HepG2 (cell line): ENCODE measurements at regions not wholly inside any gene's neighbourhood (a gene's known extent, or its start where the extent isn't known, plus 50 kb on each side); places are given as distances from the start of the nearest gene placed in this dataset.

Experiments used
- ATAC-seq: fragments of 200-7000 bp; cut with Tn5 transposase; 3 replicates; pipeline ENCODE4 v1.9.1; 2020; ENCODE audit warnings: mild to moderate bottlenecking, moderate library complexity
- BruUV-seq: library from RNA; stranded (reverse); fragments of 400-500 nt; replicated peaks from 2 replicates; lab custom pipeline; 2021; lab: Mats Ljungman, UMichigan
- CTCF ChIA-PET: fragments of 300-600 bp; formaldehyde crosslinking; extraction: SDS; loops from one replicate; lab custom pipeline; 2021; ENCODE audit warnings: low total read pairs, inconsistent platforms, low intra/inter-chr PET ratio; lab: Yijun Ruan, JAX
- POLR2A ChIA-PET: fragments of 350-600 bp; sonication (Branson Sonifier 250); formaldehyde crosslinking; loops from one replicate; lab custom pipeline; 2020; ENCODE audit warnings: antibody characterized with exemption, inconsistent platforms; lab: Yijun Ruan, JAX
- DNase-seq: peaks from one replicate; pipeline ENCODE4 v3.0.0-alpha.2; 2015; ENCODE audit warnings: low spot score
- FAIRE-seq: peaks from 3 replicates; lab custom pipeline; 2011; peaks lifted over from hg19 to GRCh38; lab: Jason Lieb, UNC
- H2AFZ ChIP-seq: one replicate; pipeline ENCODE4 v1.6.1; 2011; ENCODE audit warnings: low read length, inconsistent platforms
- H3K27ac ChIP-seq: fragments of 300-600 bp; 3 replicates; pipeline ENCODE4 v1.8.0; 2011; ENCODE audit warnings: mixed run types, mild to moderate bottlenecking, mixed read lengths, low read length, inconsistent platforms; ENCODE audit not compliant: insufficient read depth; ENCODE audit errors: extremely low read length
- H3K27me3 ChIP-seq, 2 experiments: fragments of 200-600 bp in 1 of 2; 2 replicates in 1 of 2; 3 replicates in 1 of 2; pipeline versions ENCODE4 v1.6.0 to v1.8.0; 2011; ENCODE audit warnings: low read length in 2 of 2, mild to moderate bottlenecking in 2 of 2, moderate library complexity in 2 of 2, inconsistent platforms in 1 of 2; ENCODE audit not compliant: insufficient read depth in 2 of 2, control insufficient read depth in 1 of 2
- H3K36me3 ChIP-seq, 2 experiments: fragments of 200-600 bp in 1 of 2; replicated peaks in 1 of 2; 2 replicates in 1 of 2; 3 replicates in 1 of 2; pipeline versions ENCODE4 v1.5.1 to v1.8.0; 2011; ENCODE audit warnings: low read length in 2 of 2, inconsistent platforms in 1 of 2; ENCODE audit not compliant: insufficient read depth in 2 of 2, control insufficient read depth in 1 of 2
- H3K4me1 ChIP-seq: 2 replicates; pipeline ENCODE4 v1.5.1; 2012; ENCODE audit warnings: low read length, inconsistent platforms; ENCODE audit not compliant: insufficient read depth
- H3K4me2 ChIP-seq: 2 replicates; pipeline ENCODE4 v1.6.0; 2011; ENCODE audit warnings: low read depth, low read length, inconsistent platforms
- H3K4me3 ChIP-seq, 3 experiments: fragments of 200-600 bp in 1 of 3; sonication (generic), shearing (Covaris generic) in 1 of 3; replicated peaks in 1 of 3; 2 replicates each; pipeline ENCODE4 v1.5.1; 2011 to 2016; ENCODE audit warnings: low read length in 3 of 3, inconsistent platforms in 2 of 3, low read depth in 2 of 3, mild to moderate bottlenecking in 2 of 3, control low read depth in 1 of 3, mixed read lengths in 1 of 3; ENCODE audit not compliant: insufficient read depth in 1 of 3
- H3K79me2 ChIP-seq: one replicate; pipeline ENCODE4 v1.6.1; 2011; ENCODE audit warnings: low read length, inconsistent platforms; ENCODE audit not compliant: insufficient read depth
- H3K9ac ChIP-seq: 2 replicates; pipeline ENCODE4 v1.6.0; 2011; ENCODE audit warnings: mild to moderate bottlenecking, low read depth, low read length, inconsistent platforms; ENCODE audit not compliant: insufficient read depth
- H3K9me3 ChIP-seq: 2 replicates; pipeline ENCODE4 v1.5.1; 2012; ENCODE audit warnings: mild to moderate bottlenecking, low read length
- H4K20me1 ChIP-seq: 2 replicates; pipeline ENCODE4 v1.6.0; 2011; ENCODE audit warnings: inconsistent platforms, mild to moderate bottlenecking, low read length, moderate library complexity; ENCODE audit not compliant: insufficient read depth
- EP300 ChIP-seq, 3 experiments: sonication (generic) in 1 of 3; formaldehyde crosslinking in 1 of 3; IDR thresholded peaks; 2 replicates each; pipeline versions ENCODE4 v1.5.1 to v1.6.1; 2011 to 2020; ENCODE audit warnings: low read depth in 2 of 3, low read length in 2 of 3, borderline replicate concordance in 1 of 3, improper control_type of control experiment in 1 of 3, mild to moderate bottlenecking in 1 of 3, missing genetic modification reagents in 1 of 3, moderate library complexity in 1 of 3
- HDAC6 ChIP-seq: fragments of 200-600 bp; sonication (generic); IDR thresholded peaks from 2 replicates; pipeline ENCODE4 v1.7.0; 2017; ENCODE audit warnings: mild to moderate bottlenecking, antibody characterized with exemption, low read length, low read depth
- HINFP ChIP-seq: sonication (generic); formaldehyde crosslinking; IDR thresholded peaks from 2 replicates; pipeline ENCODE4 v1.4.0; 2020; ENCODE audit warnings: low read depth, mild to moderate bottlenecking, missing genetic modification reagents
- NCOR1 ChIP-seq: fragments of 200-600 bp; sonication (generic); IDR thresholded peaks from 2 replicates; pipeline ENCODE4 v1.7.0; 2017; ENCODE audit warnings: antibody characterized with exemption, low read length, borderline replicate concordance
- RFX5 ChIP-seq: IDR thresholded peaks from 2 replicates; pipeline ENCODE4 v1.6.1; 2011; ENCODE audit warnings: low read depth, low read length, improper control_type of control experiment
- RFXANK ChIP-seq: IDR thresholded peaks from 2 replicates; pipeline ENCODE4 v1.6.1; 2016
- ZFP82 ChIP-seq: sonication (generic); formaldehyde crosslinking; IDR thresholded peaks from 2 replicates; pipeline ENCODE4 v1.5.1; 2020; ENCODE audit warnings: mild to moderate bottlenecking, missing genetic modification reagents, borderline replicate concordance
- ZNF709 ChIP-seq: sonication (generic); formaldehyde crosslinking; IDR thresholded peaks from 2 replicates; pipeline ENCODE4 v1.5.0; 2020; ENCODE audit warnings: mild to moderate bottlenecking, missing genetic modification reagents
- ZNF749 ChIP-seq: sonication (generic); formaldehyde crosslinking; IDR thresholded peaks from 2 replicates; pipeline ENCODE4 v1.8.0; 2022; ENCODE audit warnings: mild to moderate bottlenecking, missing genetic modification reagents, moderate library complexity, borderline replicate concordance
- WGBS: methylation state at CpG from one replicate; pipeline ENCODE4 v1.1.6; 2017; ENCODE audit warnings: low lambda C conversion rate; 5-methylcytosine and 5-hydroxymethylcytosine counted together
- in situ Hi-C: cut with HindIII; loops from 2 replicates; pipeline ENCODE4 v1.10.0; 2017; ENCODE audit warnings: low pct_unique_long_range_greater_than_20kb; ENCODE audit not compliant: extremely low pct_ligation_motif_present
- intact Hi-C: fragments of 100-400 bp; cut with micrococcal nuclease; formaldehyde crosslinking; loops from one replicate; pipeline ENCODE4 v1.10.0; 2022; ENCODE audit not compliant: unreplicated experiment
- TF ChIP-seq, protein P1 (sequence below): IDR thresholded peaks from 2 replicates; pipeline ENCODE4 v1.6.1; 2016; ENCODE audit warnings: low read depth, control low read depth

- H3K36me3 ChIP-seq: no peaks in the 10 kb centered on the region
- H3K9me3 ChIP-seq: no peaks in the 10 kb centered on the region
- POLR2A ChIA-PET: no interaction called here
- no peak overlapping the region for H3K4me2 ChIP-seq
- no peaks in the 10 kb centered on the region for H3K79me2 ChIP-seq
- DNase-seq: no peak
- H3K27me3 ChIP-seq: no peaks in the 10 kb centered on the region
- H3K4me3 ChIP-seq: no peak overlapping the region
- H3K9ac ChIP-seq: no peak overlapping the region
- no peak overlapping the region for H3K27ac ChIP-seq
- no peak overlapping the region for H2AFZ ChIP-seq
- no TSS peak for BruUV-seq
- FAIRE-seq: no peak
- TF ChIP-seq, protein P1, sequence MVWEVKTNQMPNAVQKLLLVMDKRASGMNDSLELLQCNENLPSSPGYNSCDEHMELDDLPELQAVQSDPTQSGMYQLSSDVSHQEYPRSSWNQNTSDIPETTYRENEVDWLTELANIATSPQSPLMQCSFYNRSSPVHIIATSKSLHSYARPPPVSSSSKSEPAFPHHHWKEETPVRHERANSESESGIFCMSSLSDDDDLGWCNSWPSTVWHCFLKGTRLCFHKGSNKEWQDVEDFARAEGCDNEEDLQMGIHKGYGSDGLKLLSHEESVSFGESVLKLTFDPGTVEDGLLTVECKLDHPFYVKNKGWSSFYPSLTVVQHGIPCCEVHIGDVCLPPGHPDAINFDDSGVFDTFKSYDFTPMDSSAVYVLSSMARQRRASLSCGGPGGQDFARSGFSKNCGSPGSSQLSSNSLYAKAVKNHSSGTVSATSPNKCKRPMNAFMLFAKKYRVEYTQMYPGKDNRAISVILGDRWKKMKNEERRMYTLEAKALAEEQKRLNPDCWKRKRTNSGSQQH: no peak
- peak; percentile 90 for TF ChIP-seq RFX5
- TF ChIP-seq EP300 (IDR thresholded peaks at IDR 0.05; ENCODE audit: low read depth in 2 of 2, low read length in 2 of 2): no peak
- no peak for TF ChIP-seq EP300 (CRISPR knock-in tag; IDR thresholded peaks at IDR 0.05; ENCODE audit: borderline replicate concordance)
- TF ChIP-seq RFXANK (CRISPR knock-in tag): 0 out of 2 replicates have a peak, but pooled peaks have one; percentile 60
- TF ChIP-seq HINFP (CRISPR knock-in tag): no peak
- no peak for TF ChIP-seq ZFP82 (CRISPR knock-in tag)
- no peak for TF ChIP-seq ZNF749 (CRISPR knock-in tag)
- TF ChIP-seq ZNF709 (CRISPR knock-in tag): no peak
- TF ChIP-seq HDAC6: no peak
- TF ChIP-seq NCOR1: no peak
- no peak for ATAC-seq
- CTCF ChIA-PET: no interaction called here
- in situ Hi-C loops (no loop called here), intact Hi-C loops (no loop called here)
- H4K20me1 ChIP-seq: no peaks in the 10 kb centered on the region
- 18% methylated on average over 5 of the region's 5 CpGs for WGBS
- no peaks in the 10 kb centered on the region for H3K4me1 ChIP-seq
These were observed 470.8 kb downstream of the KCNJ3 start for GRCh38 chr2:155169317-155169716.
